GM12878 (cell line): ENCODE measurements at regions not wholly inside any gene's neighbourhood (a gene's known extent, or its start where the extent isn't known, plus 50 kb on each side); places are given as distances from the start of the nearest gene placed in this dataset.

Experiments used
- ATAC-seq: fragments of 200-7000 bp; cut with Tn5 transposase; 3 replicates; pipeline ENCODE4 v1.9.1; 2020; ENCODE audit warnings: mild to moderate bottlenecking, moderate library complexity
- BruUV-seq: library from RNA; stranded (reverse); fragments of 400-500 nt; replicated peaks from 2 replicates; lab custom pipeline; 2021; lab: Mats Ljungman, UMichigan
- CTCF ChIA-PET: fragments of 300-600 bp; sonication (Branson Sonifier 250); formaldehyde crosslinking; extraction: SDS; loops from one replicate; lab custom pipeline; 2021; ENCODE audit warnings: inconsistent platforms; lab: Yijun Ruan, JAX
- POLR2A ChIA-PET: fragments of 350-600 bp; formaldehyde crosslinking; extraction: SDS; loops from one replicate; lab custom pipeline; 2021; ENCODE audit warnings: inconsistent platforms; lab: Charles Lee
- RAD21 ChIA-PET: fragments of 300-600 bp; sonication (Branson Sonifier 250); formaldehyde crosslinking; loops from one replicate; lab custom pipeline; 2023; ENCODE audit warnings: antibody characterized with exemption; ENCODE audit not compliant: unreplicated experiment; lab: Charles Lee
- SMC1A ChIA-PET: fragments of 300-600 bp; sonication (Branson Sonifier 250); formaldehyde crosslinking; loops from one replicate; lab custom pipeline; 2023; ENCODE audit not compliant: unreplicated experiment, uncharacterized antibody; lab: Charles Lee
- DNase-seq: peaks from one replicate; pipeline ENCODE4 v3.0.0-alpha.2; 2011; ENCODE audit warnings: low read depth, low spot score
- FAIRE-seq: peaks from 3 replicates; lab custom pipeline; 2011; peaks lifted over from hg19 to GRCh38; lab: Jason Lieb, UNC
- H2AFZ ChIP-seq: 2 replicates; pipeline ENCODE4 v1.6.0; 2011; ENCODE audit warnings: low read depth, low read length, control low read depth; ENCODE audit not compliant: control insufficient read depth
- H3K27ac ChIP-seq: 2 replicates; pipeline ENCODE4 v1.5.1; 2011; ENCODE audit warnings: control low read depth; ENCODE audit not compliant: control insufficient read depth, insufficient read depth
- H3K27me3 ChIP-seq, 2 experiments: replicated peaks in 1 of 2; 2 replicates each; pipeline versions ENCODE4 v1.6.0 to v1.6.1; 2011; ENCODE audit warnings: low read length in 1 of 2; ENCODE audit not compliant: control insufficient read depth in 2 of 2, insufficient read depth in 2 of 2
- H3K36me3 ChIP-seq, 2 experiments: 2 replicates each; pipeline ENCODE4 v1.5.1; 2011; ENCODE audit warnings: low read length in 1 of 2; ENCODE audit not compliant: control insufficient read depth in 2 of 2, insufficient read depth in 2 of 2
- H3K4me1 ChIP-seq: 2 replicates; pipeline ENCODE4 v1.6.1; 2011; ENCODE audit warnings: mild to moderate bottlenecking, low read length, moderate library complexity, mixed read lengths; ENCODE audit not compliant: control insufficient read depth, insufficient read depth
- H3K4me2 ChIP-seq: 2 replicates; pipeline ENCODE4 v1.6.0; 2011; ENCODE audit warnings: control low read depth; ENCODE audit not compliant: control insufficient read depth, insufficient read depth
- H3K4me3 ChIP-seq: fragments of 200-600 bp; sonication (generic); 2 replicates; pipeline ENCODE4 v1.5.1; 2016
- H3K79me2 ChIP-seq: 2 replicates; pipeline ENCODE4 v1.6.0; 2011; ENCODE audit warnings: low read length; ENCODE audit not compliant: control insufficient read depth, insufficient read depth
- H3K9ac ChIP-seq: 2 replicates; pipeline ENCODE4 v1.8.0; 2011; ENCODE audit warnings: low read length, control low read depth, mixed read lengths; ENCODE audit not compliant: control insufficient read depth, insufficient read depth
- H3K9me3 ChIP-seq: replicated peaks from 3 replicates; pipeline ENCODE4 v1.5.1; 2011; ENCODE audit warnings: mild to moderate bottlenecking, low read length; ENCODE audit not compliant: control insufficient read depth, insufficient read depth
- H4K20me1 ChIP-seq: 2 replicates; pipeline ENCODE4 v1.6.0; 2011; ENCODE audit not compliant: control insufficient read depth, insufficient read depth
- BACH1 ChIP-seq: fragments of 450-650 bp; IDR thresholded peaks from 2 replicates; pipeline ENCODE4 v1.6.1; 2017; ENCODE audit warnings: mild to moderate bottlenecking, borderline replicate concordance
- IKZF1 ChIP-seq: fragments of 450-650 bp; conservative IDR thresholded peaks from 2 replicates; pipeline ENCODE4 v1.6.1; 2017; ENCODE audit warnings: antibody characterized with exemption, mild to moderate bottlenecking
- MEF2A ChIP-seq: IDR thresholded peaks from 2 replicates; pipeline ENCODE4 v1.6.1; 2011; ENCODE audit warnings: low read depth, mild to moderate bottlenecking, low read length, moderate library complexity; ENCODE audit not compliant: insufficient read depth
- MEF2B ChIP-seq: fragments of 450-650 bp; IDR thresholded peaks from 2 replicates; pipeline ENCODE4 v1.6.1; 2018; ENCODE audit warnings: mild to moderate bottlenecking, moderate library complexity; ENCODE audit not compliant: partially characterized antibody, poor library complexity, severe bottlenecking
- MTA3 ChIP-seq: IDR thresholded peaks from 2 replicates; pipeline ENCODE4 v1.6.1; 2012; ENCODE audit warnings: low read length, inconsistent platforms, borderline replicate concordance
- TBL1XR1 ChIP-seq: IDR thresholded peaks from 2 replicates; pipeline ENCODE4 v1.6.1; 2012; ENCODE audit warnings: low read depth, low read length, improper control_type of control experiment
- TCF3 ChIP-seq: IDR thresholded peaks from 2 replicates; pipeline ENCODE4 v1.6.1; 2012; ENCODE audit warnings: low read depth, mild to moderate bottlenecking, low read length, borderline replicate concordance; ENCODE audit not compliant: insufficient read depth
- ZNF384 ChIP-seq: IDR thresholded peaks from 2 replicates; pipeline ENCODE4 v1.6.1; 2012; ENCODE audit warnings: low read depth, mild to moderate bottlenecking, low read length, improper control_type of control experiment, borderline replicate concordance
- WGBS: methylation state at CpG from one replicate; pipeline ENCODE4 v1.1.6; 2016; ENCODE audit warnings: low lambda C conversion rate; ENCODE audit not compliant: insufficient replicate concordance, insufficient coverage; ENCODE audit errors: missing lambda C conversion rate; 5-methylcytosine and 5-hydroxymethylcytosine counted together
- in situ Hi-C: fragments of 300-500 bp; cut with MboI; formaldehyde crosslinking; loops from 9 replicates; pipeline ENCODE4 v1.14.3; 2018; ENCODE audit warnings: mixed read lengths
- intact Hi-C: fragments of 100-400 bp; cut with micrococcal nuclease; formaldehyde crosslinking; loops from one replicate; pipeline ENCODE4 v1.14.2; 2022; ENCODE audit not compliant: unreplicated experiment
- TF ChIP-seq, protein P1 (sequence below): fragments of 450-650 bp; IDR thresholded peaks from 2 replicates; pipeline ENCODE4 v1.6.1; 2017; ENCODE audit warnings: low read depth, mild to moderate bottlenecking, moderate library complexity
- TF ChIP-seq, protein P2 (sequence below): fragments of 450-650 bp; IDR thresholded peaks from 2 replicates; pipeline ENCODE4 v1.6.1; 2017; ENCODE audit warnings: mild to moderate bottlenecking
- TF ChIP-seq, protein P3 (sequence below): IDR thresholded peaks from 2 replicates; pipeline ENCODE4 v1.6.1; 2012; ENCODE audit warnings: low read depth, low read length, improper control_type of control experiment

DNA sequence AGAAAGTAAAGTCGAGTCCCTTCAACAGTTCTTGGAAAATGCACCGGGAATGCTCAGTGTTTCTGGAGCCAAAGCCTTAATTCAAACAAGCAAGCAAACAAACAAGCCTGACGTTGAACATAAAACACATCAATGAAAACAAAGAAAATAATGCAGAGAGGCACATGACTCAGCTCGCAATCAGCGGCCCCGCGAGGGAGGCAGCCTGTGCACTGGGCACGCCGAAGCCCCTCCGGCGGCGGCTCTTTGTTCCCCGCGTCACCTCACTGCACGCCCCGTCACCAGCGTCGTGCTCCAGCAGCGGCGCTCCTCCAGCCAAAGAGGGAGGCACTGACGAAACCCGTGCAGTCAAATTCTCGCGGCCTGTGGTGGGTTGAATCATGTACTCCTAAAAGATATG is 151.5 kb downstream of the DNAJB6 start:
- no peaks in the 10 kb centered on the region for H3K27me3 ChIP-seq
- RAD21 ChIA-PET, result no interaction called here
- no peak overlapping the region for H3K4me2 ChIP-seq
- no peaks in the 10 kb centered on the region; the same call in 2 of the 3 replicates for H3K9me3 ChIP-seq
- POLR2A ChIA-PET, result no interaction called here
- 89% methylated on average over 18 of the region's 24 CpGs for WGBS
- DNase-seq, result no peak
- no peak overlapping the region for H3K4me3 ChIP-seq
- SMC1A ChIA-PET, result no interaction called here
- no TSS peak for BruUV-seq
- intact Hi-C loops, result no loop called here
- H2AFZ ChIP-seq, result no peak overlapping the region
- CTCF ChIA-PET, result no interaction called here
- no peaks in the 10 kb centered on the region for H3K4me1 ChIP-seq
- H4K20me1 ChIP-seq, result no peaks in the 10 kb centered on the region
- FAIRE-seq, result no peak
- TF ChIP-seq MTA3 (no peak), IKZF1 (no peak), MEF2B (no peak), TBL1XR1 (no peak), TCF3 (no peak), ZNF384 (no peak), BACH1 (no peak), MEF2A (no peak)
- TF ChIP-seq, protein P1, sequence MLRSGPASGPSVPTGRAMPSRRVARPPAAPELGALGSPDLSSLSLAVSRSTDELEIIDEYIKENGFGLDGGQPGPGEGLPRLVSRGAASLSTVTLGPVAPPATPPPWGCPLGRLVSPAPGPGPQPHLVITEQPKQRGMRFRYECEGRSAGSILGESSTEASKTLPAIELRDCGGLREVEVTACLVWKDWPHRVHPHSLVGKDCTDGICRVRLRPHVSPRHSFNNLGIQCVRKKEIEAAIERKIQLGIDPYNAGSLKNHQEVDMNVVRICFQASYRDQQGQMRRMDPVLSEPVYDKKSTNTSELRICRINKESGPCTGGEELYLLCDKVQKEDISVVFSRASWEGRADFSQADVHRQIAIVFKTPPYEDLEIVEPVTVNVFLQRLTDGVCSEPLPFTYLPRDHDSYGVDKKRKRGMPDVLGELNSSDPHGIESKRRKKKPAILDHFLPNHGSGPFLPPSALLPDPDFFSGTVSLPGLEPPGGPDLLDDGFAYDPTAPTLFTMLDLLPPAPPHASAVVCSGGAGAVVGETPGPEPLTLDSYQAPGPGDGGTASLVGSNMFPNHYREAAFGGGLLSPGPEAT, result no peak
- TF ChIP-seq, protein P2, sequence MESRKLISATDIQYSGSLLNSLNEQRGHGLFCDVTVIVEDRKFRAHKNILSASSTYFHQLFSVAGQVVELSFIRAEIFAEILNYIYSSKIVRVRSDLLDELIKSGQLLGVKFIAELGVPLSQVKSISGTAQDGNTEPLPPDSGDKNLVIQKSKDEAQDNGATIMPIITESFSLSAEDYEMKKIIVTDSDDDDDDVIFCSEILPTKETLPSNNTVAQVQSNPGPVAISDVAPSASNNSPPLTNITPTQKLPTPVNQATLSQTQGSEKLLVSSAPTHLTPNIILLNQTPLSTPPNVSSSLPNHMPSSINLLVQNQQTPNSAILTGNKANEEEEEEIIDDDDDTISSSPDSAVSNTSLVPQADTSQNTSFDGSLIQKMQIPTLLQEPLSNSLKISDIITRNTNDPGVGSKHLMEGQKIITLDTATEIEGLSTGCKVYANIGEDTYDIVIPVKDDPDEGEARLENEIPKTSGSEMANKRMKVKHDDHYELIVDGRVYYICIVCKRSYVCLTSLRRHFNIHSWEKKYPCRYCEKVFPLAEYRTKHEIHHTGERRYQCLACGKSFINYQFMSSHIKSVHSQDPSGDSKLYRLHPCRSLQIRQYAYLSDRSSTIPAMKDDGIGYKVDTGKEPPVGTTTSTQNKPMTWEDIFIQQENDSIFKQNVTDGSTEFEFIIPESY, result no peak
- TF ChIP-seq, protein P3, sequence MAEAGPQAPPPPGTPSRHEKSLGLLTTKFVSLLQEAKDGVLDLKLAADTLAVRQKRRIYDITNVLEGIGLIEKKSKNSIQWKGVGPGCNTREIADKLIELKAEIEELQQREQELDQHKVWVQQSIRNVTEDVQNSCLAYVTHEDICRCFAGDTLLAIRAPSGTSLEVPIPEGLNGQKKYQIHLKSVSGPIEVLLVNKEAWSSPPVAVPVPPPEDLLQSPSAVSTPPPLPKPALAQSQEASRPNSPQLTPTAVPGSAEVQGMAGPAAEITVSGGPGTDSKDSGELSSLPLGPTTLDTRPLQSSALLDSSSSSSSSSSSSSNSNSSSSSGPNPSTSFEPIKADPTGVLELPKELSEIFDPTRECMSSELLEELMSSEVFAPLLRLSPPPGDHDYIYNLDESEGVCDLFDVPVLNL, result no peak
- no peaks in the 10 kb centered on the region for H3K79me2 ChIP-seq
- H3K36me3 ChIP-seq, result no peaks in the 10 kb centered on the region
- ATAC-seq, result no peak
- no peak overlapping the region for H3K9ac ChIP-seq
- H3K27ac ChIP-seq, result no peak overlapping the region
- in situ Hi-C loops, result no loop called here
